Dermis blood vessel endothelial cell (primary cell): ENCODE measurements at regions not wholly inside any gene's neighbourhood (a gene's known extent, or its start where the extent isn't known, plus 50 kb on each side); places are given as distances from the start of the nearest gene placed in this dataset.

Source experiments
- DNase-seq: peaks from one replicate; pipeline ENCODE4 v3.0.0; 2010

GRCh38 chr5:67543720-67544270, 347.2 kb upstream of the CD180 start:
- no peak for DNase-seq

DNA sequence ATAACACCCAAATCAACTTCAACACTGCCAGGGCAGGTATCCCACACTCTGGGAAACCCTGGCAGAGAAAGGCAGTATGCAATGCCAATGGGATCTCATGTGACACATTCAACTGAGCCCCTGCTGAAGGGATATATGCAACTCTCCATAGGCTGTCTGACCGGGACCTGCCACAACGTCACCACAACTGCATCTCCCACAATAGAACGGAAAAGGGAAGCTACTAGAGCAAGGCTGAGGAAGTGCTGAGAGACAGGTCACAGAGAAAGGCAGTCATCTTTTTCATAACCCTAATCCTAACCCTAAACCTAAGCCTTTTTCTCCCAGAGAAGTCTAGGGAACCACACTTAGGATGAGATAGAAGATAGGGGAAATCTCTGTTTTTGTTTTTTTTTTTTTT, 345.9 kb upstream of the CD180 start:
- DNase-seq, result no peak

- DNase-seq, result no peak
Measured at GRCh38 chr5:67541875-67542274, 345.3 kb upstream of the CD180 start.

GRCh38 chr5:67538855-67539506, 342.4 kb upstream of the CD180 start:
- DNase-seq, result no peak

- DNase-seq, result no peak
Measured at GRCh38 chr5:67537439-67538148, 341.0 kb upstream of the CD180 start.

DNA sequence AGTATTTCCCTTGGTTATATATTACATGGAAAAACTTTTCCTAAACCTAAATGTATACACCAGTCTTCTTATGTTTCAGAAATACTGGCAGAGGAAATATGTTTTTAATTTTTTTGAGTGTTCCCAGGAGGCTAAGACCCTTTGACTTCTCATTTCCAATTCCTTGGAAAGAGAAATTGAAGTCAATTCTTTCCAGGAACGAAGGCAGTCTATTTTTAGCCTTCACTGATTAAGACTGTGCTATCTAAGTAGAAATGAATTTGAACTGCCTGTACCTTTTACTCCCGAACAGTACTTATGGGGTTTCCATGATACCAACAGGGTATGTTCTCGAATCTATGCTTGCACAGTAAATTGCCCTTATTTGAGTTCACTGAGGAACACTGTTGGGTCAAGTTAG, 340.3 kb upstream of the CD180 start:
- no peak for DNase-seq

DNA sequence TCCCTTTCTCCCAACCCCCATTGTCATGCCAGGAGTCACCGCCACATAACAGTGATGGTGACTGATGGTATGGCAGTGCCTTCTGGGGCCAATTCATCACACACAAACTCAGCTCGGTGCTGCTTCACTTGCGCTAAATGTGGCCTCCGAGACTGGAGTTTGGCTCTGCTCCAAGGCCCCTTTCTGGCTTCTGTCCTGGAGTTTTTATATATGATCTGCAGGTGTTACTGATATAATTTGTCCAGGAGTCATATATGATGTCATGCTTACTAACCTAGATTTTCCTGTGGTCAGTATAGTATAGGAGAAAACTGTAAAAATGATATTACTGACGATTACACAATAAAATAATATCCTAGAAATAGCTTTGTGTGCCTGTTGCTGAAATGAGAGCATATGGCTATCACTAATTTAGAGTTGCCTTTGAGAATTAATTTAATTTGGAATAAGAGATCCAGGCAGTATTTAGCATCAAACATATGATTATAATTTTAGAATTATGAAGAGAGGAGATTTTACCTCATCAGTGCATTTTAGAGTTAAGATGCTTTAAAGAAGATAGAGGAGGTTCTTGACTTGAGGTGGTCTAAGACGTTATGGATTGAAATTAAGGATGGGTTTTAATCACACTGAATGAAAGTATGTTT, 334.1 kb upstream of the CD180 start:
- no peak for DNase-seq

DNA sequence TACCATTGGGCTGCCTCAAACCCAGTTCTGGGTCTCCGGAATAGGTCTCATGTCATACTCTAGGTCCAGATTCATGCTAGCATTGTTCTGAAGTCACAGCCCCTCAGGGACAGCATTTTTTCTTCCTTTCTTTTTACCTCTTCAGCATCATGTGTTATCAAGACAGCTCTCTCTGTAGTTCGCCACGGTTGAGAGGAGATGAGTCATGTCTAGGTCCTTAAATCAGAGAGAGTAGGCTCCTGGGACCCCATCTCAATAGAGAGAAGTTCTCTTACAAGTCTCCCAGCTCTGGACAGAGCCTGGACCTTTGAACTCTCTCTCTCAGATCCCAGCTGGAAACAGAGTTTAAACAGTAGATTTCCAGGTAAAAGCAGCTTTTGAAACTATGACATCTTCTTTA, 332.4 kb upstream of the CD180 start:
- DNase-seq, result no peak

DNA sequence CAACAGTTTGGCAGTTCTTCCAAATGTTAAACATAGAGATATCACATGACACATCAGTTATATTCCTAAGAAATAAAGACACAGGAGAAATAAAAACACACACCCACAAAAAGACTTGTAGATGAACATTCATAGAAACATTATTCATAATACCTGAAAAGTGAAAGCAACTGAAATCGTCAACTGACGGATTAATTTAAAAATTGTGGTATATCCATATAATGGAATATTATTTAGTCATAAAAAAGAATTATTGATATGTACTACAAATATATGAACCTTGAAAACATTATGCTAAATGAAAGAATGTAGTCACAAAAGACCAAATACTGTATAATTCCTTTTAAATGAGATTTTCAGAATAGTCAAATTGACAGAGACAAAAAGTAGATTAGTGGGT, 330.2 kb upstream of the CD180 start:
- no peak for DNase-seq

DNA sequence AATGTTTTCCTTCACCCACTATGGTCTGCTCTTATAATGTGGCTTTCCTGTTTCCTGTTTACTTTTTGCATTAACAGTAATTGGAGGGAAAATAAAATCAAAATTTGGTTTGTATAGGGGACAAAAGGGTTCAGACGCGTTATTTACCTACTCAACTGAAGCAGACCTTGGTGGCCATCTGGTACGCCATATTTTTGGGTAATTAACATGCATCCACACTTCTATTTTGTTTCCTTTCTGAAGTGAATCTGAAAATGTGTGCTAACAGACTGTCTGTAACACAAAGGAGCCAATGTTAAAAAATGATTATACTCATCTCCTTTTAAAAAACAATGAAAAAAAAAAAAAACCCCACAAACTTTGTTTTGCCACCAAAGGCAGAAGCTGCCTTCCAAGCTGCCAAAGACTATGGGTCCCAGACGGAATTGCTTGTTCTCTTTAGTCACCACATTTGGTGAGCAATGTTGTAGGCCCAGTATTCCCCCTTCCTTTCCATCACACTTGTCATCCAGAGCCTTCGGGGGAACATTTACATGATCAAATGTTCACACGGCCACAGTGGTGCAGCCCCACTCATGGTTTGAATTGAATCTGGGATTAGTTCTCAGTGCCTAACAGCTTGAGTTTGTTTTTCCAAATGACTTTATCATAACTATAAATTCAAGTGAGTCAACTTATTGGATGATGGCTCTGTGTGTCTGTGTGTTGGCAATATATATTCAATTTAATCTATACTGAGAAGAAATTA, 323.7 kb upstream of the CD180 start:
- DNase-seq, result no peak

DNA sequence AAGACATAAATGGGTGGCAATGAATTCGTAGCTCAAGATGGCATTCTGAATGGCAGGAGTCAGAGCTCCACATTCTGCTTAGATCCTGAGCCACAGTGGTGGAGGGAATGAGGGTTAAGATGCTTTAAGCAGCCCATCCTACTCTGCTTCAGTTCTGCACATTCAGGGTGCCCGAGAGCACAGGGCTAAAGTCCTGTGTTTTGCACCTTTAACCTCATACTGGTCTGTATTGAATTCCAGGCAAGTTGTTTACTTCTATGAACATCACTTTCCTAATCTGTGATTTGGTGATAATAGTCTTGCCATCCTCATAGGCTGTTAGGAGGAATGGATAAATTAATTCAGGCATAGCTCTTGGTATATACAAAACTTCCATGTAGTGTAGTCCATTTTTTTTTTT, 321.6 kb upstream of the CD180 start:
- no peak for DNase-seq

GRCh38 chr5:67516948-67517565, 320.5 kb upstream of the CD180 start:
- DNase-seq, result no peak

GRCh38 chr5:67515762-67516161, 319.2 kb upstream of the CD180 start:
- no peak for DNase-seq

DNA sequence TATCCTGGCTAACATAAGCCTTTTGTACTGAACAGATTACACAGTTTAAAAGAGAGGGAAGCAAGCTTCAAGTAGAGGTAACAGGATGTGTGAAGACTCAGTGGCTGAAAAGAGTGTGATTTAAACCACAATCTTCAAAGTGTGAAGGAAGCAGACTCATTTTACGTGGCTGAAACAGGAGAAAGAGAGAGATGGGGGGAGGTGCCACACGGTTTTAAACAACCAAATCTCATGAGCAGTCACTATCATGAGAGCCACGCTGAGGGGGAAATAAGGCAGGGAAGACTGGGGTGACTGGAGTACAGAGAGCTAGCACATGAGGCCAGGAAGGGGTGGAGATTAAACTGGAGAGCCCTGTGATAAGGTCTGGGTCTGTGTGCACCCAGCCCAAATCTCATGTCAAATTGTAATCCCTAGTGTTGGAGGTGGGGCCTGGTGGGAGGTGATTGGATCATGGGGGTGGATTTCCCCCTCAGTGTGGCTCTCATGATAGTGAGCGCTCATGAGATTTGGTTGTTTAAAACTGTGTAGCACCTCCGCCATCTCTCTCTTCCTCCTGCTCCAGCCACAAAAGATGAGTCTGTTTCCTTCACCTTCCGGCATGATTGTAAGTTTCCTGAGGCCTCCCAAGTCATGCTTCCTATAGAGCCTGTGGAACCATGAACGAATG, 318.6 kb upstream of the CD180 start:
- no peak for DNase-seq

DNA sequence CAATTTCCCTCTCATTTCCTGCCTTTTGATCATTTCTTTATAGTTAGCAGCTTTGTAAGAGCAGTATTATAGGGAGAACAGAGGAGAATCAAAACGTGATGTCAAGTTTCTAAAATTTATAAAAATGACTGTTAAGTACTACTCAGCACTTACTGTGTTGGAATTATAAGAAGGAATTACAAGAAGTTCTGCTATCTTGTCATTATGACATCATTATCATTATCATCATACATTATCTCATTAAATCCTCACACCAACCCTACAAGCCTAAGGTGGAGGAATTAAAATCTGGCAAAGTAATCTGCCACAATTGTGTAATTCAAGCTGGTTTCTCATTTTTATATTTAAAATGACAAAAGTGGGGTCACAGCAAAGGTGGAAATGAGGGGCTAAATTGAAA, 316.2 kb upstream of the CD180 start:
- no peak for DNase-seq

- no peak for DNase-seq
Measured at GRCh38 chr5:67511911-67512310, 315.3 kb upstream of the CD180 start.

DNA sequence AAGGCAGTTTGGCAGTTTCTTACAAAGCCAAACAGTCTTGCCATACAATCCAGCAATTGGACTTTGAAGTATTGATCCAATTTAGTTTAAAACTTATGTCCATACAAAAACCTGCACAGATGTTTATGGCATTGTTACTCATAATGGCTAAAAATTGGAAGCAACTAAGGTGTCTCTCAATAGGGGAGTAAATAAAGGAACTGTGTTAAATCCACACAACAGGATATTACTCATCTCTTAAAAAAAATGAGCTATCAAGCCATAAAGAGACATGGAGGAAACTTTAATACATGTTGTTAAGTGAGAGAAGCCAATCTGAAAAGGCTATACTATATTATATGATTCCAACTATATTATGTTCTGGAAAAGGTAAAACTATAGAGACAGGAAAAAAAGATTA, 313.6 kb upstream of the CD180 start:
- no peak for DNase-seq

GRCh38 chr5:67509402-67510186, 313.0 kb upstream of the CD180 start:
- no peak for DNase-seq

GRCh38 chr5:67506241-67506640, 309.6 kb upstream of the CD180 start:
- no peak for DNase-seq

GRCh38 chr5:67502951-67503350, 306.4 kb upstream of the CD180 start:
- no peak for DNase-seq

- DNase-seq, result no peak
Measured at GRCh38 chr5:67496051-67496450, 299.5 kb upstream of the CD180 start.
